Brain microvascular endothelial cell (primary cell): ENCODE measurements at regions not wholly inside any gene's neighbourhood (a gene's known extent, or its start where the extent isn't known, plus 50 kb on each side); places are given as distances from the start of the nearest gene placed in this dataset.

Source experiments
- DNase-seq: peaks from one replicate; pipeline ENCODE4 v3.0.0-alpha.2; 2020
- H3K27ac ChIP-seq: fragments of 250-450 bp; sonication (Bioruptor Pico); 2 replicates; pipeline ENCODE4 v1.5.1; 2020; ENCODE audit warnings: mild to moderate bottlenecking, moderate library complexity
- H3K27me3 ChIP-seq: fragments of 250-450 bp; sonication (Bioruptor Pico); replicated peaks from 2 replicates; pipeline ENCODE4 v1.5.1; 2020; ENCODE audit warnings: mild to moderate bottlenecking
- H3K36me3 ChIP-seq: fragments of 250-450 bp; sonication (Bioruptor Pico); replicated peaks from 2 replicates; pipeline ENCODE4 v1.5.1; 2020; ENCODE audit warnings: mild to moderate bottlenecking
- H3K4me3 ChIP-seq: 2 replicates; pipeline ENCODE4 v1.5.1; 2011; ENCODE audit warnings: low read depth, mild to moderate bottlenecking, control low read depth, low read length, moderate library complexity
- in situ Hi-C: cut with HindIII; loops from 2 replicates; pipeline ENCODE4 v1.10.0; 2017; ENCODE audit warnings: low sequenced_read_pairs, low pct_ligation_motif_present
- TF ChIP-seq, protein P1 (sequence below): IDR thresholded peaks from 2 replicates; pipeline ENCODE4 v1.5.1; 2011; ENCODE audit warnings: low read depth, mild to moderate bottlenecking, moderate library complexity, low read length, control low read depth, inconsistent platforms; ENCODE audit errors: missing control alignments

DNA sequence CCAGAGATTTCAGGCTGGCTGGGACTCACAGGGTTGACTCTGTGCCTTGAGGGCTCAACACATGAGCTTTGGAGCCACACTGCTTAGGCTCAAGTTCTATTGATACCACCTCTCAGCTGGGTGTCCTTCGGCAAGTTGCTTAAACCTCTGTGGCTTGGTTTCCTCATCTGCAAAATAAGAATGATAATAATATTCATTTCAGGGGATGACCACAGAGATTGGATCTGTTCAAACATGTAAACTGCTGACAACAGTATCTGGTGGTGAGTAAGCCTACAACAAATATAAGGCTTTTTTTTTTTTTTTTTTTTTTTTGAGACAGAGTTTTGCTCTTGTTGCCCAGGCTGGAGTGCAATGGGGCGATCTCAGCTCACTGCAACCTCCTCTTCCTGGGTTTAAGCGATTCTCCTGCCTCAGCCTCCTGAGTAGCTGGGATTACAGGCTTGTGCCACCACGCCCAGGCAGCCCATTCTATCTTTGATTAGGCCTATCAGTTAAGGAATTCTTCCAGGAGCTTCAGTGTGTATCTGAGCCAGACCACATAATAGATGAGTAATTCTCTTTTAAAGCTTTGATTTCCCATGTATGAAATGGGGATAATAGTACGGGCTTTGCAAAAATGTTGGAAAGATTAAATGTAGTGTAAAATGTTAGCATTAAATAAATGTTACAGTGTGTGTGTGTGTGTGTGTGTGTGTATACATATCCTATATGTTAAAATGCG is 437.6 kb downstream of the PRDM2 start:
- Histone ChIP-seq H3K27me3 (no peaks in the 10 kb centered on the region), H3K36me3 (no peaks in the 10 kb centered on the region), H3K27ac (no peak overlapping the region), H3K4me3 (no peak overlapping the region)
- in situ Hi-C loops: no loop called here
- DNase-seq: no peak
- TF ChIP-seq, protein P1, sequence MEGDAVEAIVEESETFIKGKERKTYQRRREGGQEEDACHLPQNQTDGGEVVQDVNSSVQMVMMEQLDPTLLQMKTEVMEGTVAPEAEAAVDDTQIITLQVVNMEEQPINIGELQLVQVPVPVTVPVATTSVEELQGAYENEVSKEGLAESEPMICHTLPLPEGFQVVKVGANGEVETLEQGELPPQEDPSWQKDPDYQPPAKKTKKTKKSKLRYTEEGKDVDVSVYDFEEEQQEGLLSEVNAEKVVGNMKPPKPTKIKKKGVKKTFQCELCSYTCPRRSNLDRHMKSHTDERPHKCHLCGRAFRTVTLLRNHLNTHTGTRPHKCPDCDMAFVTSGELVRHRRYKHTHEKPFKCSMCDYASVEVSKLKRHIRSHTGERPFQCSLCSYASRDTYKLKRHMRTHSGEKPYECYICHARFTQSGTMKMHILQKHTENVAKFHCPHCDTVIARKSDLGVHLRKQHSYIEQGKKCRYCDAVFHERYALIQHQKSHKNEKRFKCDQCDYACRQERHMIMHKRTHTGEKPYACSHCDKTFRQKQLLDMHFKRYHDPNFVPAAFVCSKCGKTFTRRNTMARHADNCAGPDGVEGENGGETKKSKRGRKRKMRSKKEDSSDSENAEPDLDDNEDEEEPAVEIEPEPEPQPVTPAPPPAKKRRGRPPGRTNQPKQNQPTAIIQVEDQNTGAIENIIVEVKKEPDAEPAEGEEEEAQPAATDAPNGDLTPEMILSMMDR: no peak

DNA sequence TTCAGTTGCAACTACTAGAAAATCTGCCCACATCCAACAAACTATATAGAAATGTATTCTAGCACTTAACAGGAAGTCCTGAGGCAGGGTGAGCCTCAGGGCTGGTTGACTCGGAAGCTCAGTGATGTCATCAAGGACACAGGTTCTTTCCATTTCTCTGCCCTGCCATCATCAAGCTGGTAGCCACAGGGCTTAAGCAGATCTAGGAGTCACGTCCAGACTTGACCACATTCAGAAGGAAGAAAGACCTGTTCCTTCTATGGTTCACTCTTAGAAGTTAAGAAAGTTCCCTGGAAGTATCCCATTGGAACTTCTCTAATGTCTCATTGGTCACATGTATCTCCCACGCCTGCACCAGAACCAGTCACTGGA is 438.1 kb downstream of the PRDM2 start:
- no peak for DNase-seq
- TF ChIP-seq, protein P1: no peak
- no peaks in the 10 kb centered on the region for H3K27me3 ChIP-seq
- H3K27ac ChIP-seq: no peak overlapping the region
- no peaks in the 10 kb centered on the region for H3K36me3 ChIP-seq
- H3K4me3 ChIP-seq: no peak overlapping the region
- in situ Hi-C loops: no loop called here

DNA sequence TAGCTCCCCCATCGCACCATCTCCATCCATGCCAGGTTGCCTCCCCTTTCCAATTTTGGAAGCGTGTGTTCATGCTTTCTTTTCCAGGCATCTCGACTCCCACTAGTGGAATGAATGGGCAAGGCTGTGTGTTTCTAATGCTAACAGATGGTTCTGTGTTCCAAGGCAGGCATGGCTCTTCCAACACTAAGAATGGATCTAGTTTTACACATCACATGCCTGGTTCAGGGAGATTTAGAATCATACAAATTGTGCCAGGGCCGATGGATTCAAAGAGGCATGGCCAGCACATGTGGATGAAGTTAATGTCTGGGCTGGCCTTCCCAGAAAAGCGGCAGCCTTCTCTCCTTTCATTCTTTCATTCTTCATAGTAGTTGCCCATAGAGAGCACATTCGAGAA is 438.7 kb downstream of the PRDM2 start:
- TF ChIP-seq, protein P1: no peak
- Histone ChIP-seq H3K36me3 (no peaks in the 10 kb centered on the region), H3K27ac (no peak overlapping the region), H3K27me3 (no peaks in the 10 kb centered on the region), H3K4me3 (no peak overlapping the region)
- no peak for DNase-seq
- in situ Hi-C loops: no loop called here

DNA sequence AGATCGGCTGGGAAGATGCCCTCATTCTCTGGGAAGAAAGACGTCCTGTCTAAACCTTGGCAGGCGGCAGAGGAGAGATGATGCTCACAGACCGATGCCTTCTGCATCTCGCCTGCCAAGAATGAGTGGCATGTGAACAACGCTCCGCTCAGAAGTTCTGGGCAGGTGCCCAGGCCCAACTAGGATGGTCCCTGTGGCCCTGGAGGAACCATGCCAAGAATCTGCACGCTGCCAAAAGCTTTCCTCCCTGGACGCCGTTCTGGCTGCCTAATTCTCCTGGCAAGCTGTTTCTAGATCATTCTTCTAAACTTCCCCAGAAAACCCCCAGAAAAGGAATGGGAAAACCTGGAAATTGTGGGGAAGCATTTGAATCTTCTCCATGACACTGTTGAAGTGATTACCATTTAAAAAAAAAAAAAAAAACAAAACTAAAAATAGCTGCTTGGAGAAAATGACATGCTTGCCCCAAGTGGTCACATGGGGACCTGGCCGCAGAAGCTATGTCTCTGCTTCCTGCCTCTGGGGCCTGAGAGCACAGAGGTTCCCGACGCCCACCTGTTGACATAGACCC is 440.9 kb downstream of the PRDM2 start:
- H3K27ac ChIP-seq: no peak overlapping the region
- TF ChIP-seq, protein P1: no peak
- in situ Hi-C loops: no loop called here
- H3K27me3 ChIP-seq: no peaks in the 10 kb centered on the region
- no peak overlapping the region for H3K4me3 ChIP-seq
- DNase-seq: no peak
- H3K36me3 ChIP-seq: no peaks in the 10 kb centered on the region

DNA sequence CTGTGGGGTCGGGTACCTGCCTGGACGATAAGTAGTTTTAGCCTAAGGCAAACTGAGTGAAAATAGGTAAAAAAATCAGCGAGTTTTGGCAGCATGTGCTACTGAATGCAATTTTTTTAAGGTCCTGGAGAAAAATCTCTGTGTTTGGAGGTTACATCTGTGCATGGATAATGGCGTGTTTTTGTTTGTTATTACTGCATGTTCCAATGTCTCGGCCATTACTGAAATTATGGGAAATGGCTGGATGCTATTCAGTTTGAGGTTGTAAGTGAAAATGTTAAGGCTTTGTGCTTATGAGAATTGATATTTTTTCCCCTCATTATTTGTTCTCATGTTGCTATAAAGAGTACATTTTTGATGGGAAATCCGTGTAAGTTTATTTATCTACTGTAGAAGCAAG is 441.7 kb downstream of the PRDM2 start:
- in situ Hi-C loops: no loop called here
- Histone ChIP-seq H3K36me3 (no peaks in the 10 kb centered on the region), H3K27me3 (no peaks in the 10 kb centered on the region), H3K27ac (no peak overlapping the region), H3K4me3 (no peak overlapping the region)
- TF ChIP-seq, protein P1: no peak
- no peak for DNase-seq

DNA sequence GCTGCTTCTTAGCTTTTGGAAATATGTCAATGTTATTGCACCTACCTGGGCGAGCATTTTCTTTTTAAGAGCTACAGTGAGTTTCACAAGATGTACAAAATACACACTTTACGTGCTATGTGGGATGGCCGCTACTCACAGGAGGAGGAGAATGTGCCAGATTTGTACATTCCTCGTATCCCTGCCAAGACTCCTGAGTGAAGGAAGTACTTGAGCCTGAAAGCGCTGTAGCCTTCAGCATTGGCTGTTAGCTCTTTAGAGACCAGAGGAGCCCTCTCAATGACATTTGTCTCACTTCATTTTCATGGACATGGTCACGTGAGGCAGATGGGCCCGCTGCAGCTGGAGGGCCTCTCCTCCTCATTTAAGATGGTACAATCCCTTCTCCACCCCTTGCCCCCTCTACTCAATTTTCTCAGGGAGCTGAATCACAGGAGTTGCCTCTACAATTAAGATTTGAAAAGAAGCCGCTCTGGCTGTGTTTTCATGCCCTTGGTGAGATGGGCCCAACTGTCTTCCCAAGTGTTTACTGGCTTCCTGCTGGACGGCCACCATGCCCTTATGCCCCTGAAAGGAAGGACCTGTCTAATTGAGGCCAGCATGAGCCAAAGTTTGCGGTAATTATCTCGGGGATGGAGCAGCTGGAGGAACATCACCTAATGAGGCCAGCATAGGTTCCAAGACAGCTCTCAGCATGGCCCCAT is 442.6 kb downstream of the PRDM2 start:
- no peaks in the 10 kb centered on the region for H3K27me3 ChIP-seq
- no peak for DNase-seq
- no peak overlapping the region for H3K27ac ChIP-seq
- no peak overlapping the region for H3K4me3 ChIP-seq
- H3K36me3 ChIP-seq: no peaks in the 10 kb centered on the region
- in situ Hi-C loops: no loop called here
- TF ChIP-seq, protein P1: no peak
